Psoas muscle (tissue), 7 donors: ENCODE measurements at regions not wholly inside any gene's neighbourhood (a gene's known extent, or its start where the extent isn't known, plus 50 kb on each side); places are given as distances from the start of the nearest gene placed in this dataset.

Experiments
- ATAC-seq, 4 donors: fragments of 200-7000 bp; cut with Tn5 transposase; one replicate each; pipeline ENCODE4 v1.9.1; 2020; ENCODE audit warnings: moderate library complexity in 3 of 4, mild to moderate bottlenecking in 2 of 4
- DNase-seq, 2 donors: peaks; one replicate each; pipeline ENCODE4 v3.0.0-alpha.2; 2020
- H3K27ac ChIP-seq: fragments of 200-600 bp; one replicate; pipeline ENCODE4 v1.8.0; 2022
- H3K27me3 ChIP-seq, 3 donors: fragments of 200-600 bp in 1 of 3; one replicate each; pipeline versions ENCODE4 v1.6.1 to v1.8.0; 2013 to 2022; ENCODE audit warnings: low read length in 2 of 3, mild to moderate bottlenecking in 2 of 3, moderate library complexity in 1 of 3; ENCODE audit not compliant: insufficient read depth in 3 of 3
- H3K36me3 ChIP-seq, 2 donors: fragments of 200-600 bp in 1 of 2; one replicate each; pipeline versions ENCODE4 v1.6.1 to v1.8.0; 2013 to 2022; ENCODE audit warnings: low read depth in 1 of 2, mild to moderate bottlenecking in 1 of 2, moderate library complexity in 1 of 2; ENCODE audit not compliant: insufficient read depth in 1 of 2
- H3K4me1 ChIP-seq: fragments of 200-600 bp; one replicate; pipeline ENCODE4 v1.8.0; 2022
- H3K4me3 ChIP-seq: fragments of 200-600 bp; one replicate; pipeline ENCODE4 v1.8.0; 2022; ENCODE audit warnings: mild to moderate bottlenecking
- H3K9me3 ChIP-seq: fragments of 200-600 bp; one replicate; pipeline ENCODE4 v1.8.0; 2022
- WGBS, 3 donors: extraction: QIAGEN DNeasy Blood & Tissue Kit; methylation state at CpG; one replicate each; pipeline versions ENCODE4 v1.1.6 to v1.1.7; 2013; 5-methylcytosine and 5-hydroxymethylcytosine counted together
- intact Hi-C, 2 donors: fragments of 100-400 bp; cut with DNase I; formaldehyde crosslinking; loops; one replicate each; pipeline versions ENCODE4 v1.11.0 to v1.14.2; 2022
- TF ChIP-seq, protein P1 (sequence below): fragments of 200-600 bp; IDR thresholded peaks from one replicate; pipeline ENCODE4 v1.8.0; 2022; ENCODE audit warnings: antibody characterized with exemption
- donor health status: healthy with polysubstance abuse.
- donor health status: DM: no; HTN: no; CAD: no; lungs with moderate emphysema.
- donor health status: Bipolar disorder and iron deficiency.
- donor health status: healthy.
- donor health status: DM: yes; HTN: yes; CAD: no.
- donor health status: DM: no; HTN: no; CAD: no.
- donor health status: DM: yes; HTN: yes; CAD: no.

DNA sequence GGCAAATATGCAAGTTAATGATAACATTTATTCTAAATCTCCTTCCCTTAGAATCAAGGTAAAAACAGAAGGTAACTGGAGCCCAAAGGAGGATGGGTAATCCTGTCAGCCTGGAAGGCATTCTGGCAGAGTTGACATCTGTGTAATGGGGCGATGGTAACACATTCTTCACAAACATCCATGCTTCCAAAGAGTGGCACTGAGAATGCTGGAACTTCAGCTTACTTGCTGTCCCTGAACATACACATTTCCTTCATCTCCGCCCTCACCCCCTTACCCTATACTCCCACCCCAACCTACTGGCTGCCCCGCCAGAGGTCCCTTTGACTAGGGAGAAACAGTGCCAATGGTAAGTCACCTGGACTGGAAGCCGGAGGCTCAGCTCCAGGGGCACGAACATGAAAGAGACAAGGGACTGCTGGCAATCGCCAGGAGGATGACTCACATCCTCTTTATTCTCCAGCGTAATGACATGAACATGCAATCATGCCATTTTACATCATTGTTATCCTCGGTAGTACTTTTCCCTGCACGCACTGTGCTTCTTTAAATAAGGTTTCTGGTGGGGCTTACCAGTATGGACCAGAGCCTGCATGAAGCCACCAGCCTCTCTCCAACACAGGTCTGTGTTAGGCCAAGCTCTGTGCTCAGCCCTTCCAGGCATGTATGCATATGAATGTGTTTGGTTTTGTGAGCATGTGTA lies 694.2 kb upstream of the TENM3 start:
- DNase-seq, result no peak
- WGBS, 3 donors, result 74 to 78% (median 77%) methylated on average over 9 of the region's 9 CpGs
- TF ChIP-seq, protein P1, sequence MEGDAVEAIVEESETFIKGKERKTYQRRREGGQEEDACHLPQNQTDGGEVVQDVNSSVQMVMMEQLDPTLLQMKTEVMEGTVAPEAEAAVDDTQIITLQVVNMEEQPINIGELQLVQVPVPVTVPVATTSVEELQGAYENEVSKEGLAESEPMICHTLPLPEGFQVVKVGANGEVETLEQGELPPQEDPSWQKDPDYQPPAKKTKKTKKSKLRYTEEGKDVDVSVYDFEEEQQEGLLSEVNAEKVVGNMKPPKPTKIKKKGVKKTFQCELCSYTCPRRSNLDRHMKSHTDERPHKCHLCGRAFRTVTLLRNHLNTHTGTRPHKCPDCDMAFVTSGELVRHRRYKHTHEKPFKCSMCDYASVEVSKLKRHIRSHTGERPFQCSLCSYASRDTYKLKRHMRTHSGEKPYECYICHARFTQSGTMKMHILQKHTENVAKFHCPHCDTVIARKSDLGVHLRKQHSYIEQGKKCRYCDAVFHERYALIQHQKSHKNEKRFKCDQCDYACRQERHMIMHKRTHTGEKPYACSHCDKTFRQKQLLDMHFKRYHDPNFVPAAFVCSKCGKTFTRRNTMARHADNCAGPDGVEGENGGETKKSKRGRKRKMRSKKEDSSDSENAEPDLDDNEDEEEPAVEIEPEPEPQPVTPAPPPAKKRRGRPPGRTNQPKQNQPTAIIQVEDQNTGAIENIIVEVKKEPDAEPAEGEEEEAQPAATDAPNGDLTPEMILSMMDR, result no peak
- intact Hi-C loops, result no loop called here
- Histone ChIP-seq H3K27me3 (no peaks in the 10 kb centered on the region), H3K4me3 (no peak overlapping the region), H3K36me3 (no peaks in the 10 kb centered on the region), H3K27ac (no peak overlapping the region), H3K4me1 (no peaks in the 10 kb centered on the region), H3K9me3 (no peaks in the 10 kb centered on the region)
- no peak for ATAC-seq

DNA sequence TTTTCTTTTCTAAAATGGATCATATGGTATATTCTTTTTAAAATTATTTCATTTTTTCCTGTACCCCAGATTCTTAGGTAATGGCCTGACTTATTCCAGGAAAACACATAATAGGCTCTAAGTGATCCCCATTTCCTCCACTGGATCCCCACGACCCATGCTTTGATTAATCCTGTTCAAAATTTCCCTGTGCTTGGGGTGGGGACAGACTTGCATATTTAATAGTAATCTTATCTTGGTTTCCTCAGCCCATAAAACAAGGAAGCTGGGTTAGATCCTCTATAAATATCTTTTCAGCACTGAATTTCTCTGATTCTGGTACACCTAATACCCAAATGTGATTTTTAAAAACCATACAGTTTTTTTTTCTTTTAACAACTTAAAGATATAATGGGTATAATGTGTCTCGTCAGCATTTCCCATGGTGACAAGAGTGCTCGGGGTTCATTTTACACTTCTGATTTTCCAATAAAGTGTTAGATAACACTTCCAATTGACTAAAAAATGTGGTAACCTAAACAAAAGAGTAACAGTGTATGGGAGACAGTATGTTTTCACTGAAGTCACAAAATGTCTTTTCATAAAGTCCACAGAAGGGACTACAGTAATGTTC lies 693.5 kb upstream of the TENM3 start:
- WGBS, 3 donors, result 48 to 58% (median 52%) methylated on average over 3 of the region's 3 CpGs
- ATAC-seq (no peak), DNase-seq (no peak)
- Histone ChIP-seq H3K27ac (no peak overlapping the region), H3K9me3 (no peaks in the 10 kb centered on the region), H3K4me3 (no peak overlapping the region), H3K36me3 (no peaks in the 10 kb centered on the region), H3K4me1 (no peaks in the 10 kb centered on the region), H3K27me3 (no peaks in the 10 kb centered on the region)
- intact Hi-C loops, result no loop called here
- TF ChIP-seq, protein P1, result no peak

DNA sequence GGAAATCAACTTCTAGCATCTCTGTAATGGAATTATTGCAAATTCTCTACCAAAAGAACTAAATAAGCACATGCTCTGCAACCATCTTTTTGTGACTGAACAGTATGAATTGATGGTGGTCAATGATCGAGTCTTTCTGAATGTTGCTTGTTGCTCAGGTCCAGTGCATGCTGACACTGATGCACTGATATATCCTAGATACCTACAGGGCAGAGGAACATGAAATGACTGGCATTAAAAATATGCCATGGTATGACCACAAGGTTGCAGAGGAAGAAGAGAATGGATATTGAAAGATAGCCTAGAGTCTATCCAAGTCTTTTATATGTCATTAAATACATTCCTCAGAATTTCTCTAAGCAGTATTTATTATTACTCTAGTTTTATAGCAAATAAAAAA lies 692.8 kb upstream of the TENM3 start:
- DNase-seq (no peak), ATAC-seq (no peak)
- TF ChIP-seq, protein P1, result no peak
- intact Hi-C loops, result no loop called here
- 91 to 97% (median 94%) methylated on average over 1 of the region's 1 CpG for WGBS, 3 donors
- Histone ChIP-seq H3K4me3 (no peak overlapping the region), H3K27ac (no peak overlapping the region), H3K4me1 (no peaks in the 10 kb centered on the region), H3K9me3 (no peaks in the 10 kb centered on the region), H3K27me3 (no peaks in the 10 kb centered on the region), H3K36me3 (no peaks in the 10 kb centered on the region)

DNA sequence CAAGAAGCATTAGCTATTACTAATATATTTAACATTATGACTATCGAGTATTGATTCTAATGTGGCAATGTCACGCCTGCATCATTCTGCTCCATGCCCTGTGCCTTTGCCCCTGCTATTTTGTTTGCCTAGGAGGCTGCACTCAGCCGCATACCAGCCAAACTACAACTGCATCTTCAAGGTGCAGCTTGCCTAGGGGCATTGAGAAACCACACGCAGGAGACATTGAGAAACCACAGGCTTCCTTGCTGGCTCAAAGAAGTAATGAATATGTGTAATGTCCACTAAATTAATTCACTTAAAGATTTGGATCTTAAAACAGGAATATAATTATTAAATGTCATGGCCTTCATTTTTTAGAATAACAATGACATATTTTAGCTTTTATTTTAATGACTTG lies 683.6 kb upstream of the TENM3 start:
- no peaks in the 10 kb centered on the region for H3K4me1 ChIP-seq
- H3K27ac ChIP-seq, result no peak overlapping the region
- DNase-seq, result no peak
- H3K9me3 ChIP-seq, result no peaks in the 10 kb centered on the region
- 63 to 96% (median 83%) methylated on average over 4 of the region's 4 CpGs for WGBS, 3 donors
- ATAC-seq, result no peak
- H3K27me3 ChIP-seq, result no peaks in the 10 kb centered on the region
- no peaks in the 10 kb centered on the region for H3K36me3 ChIP-seq
- H3K4me3 ChIP-seq, result no peak overlapping the region
- intact Hi-C loops, result no loop called here
- TF ChIP-seq, protein P1, result no peak
